ENCODE measurements at regions not wholly inside any gene's neighbourhood (a gene's known extent, or its start where the extent isn't known, plus 50 kb on each side); places are given as distances from the start of the nearest gene placed in this dataset.
A peak's percentile ranks its signal among the peaks of the same experiment; 100 is the strongest.

DNA sequence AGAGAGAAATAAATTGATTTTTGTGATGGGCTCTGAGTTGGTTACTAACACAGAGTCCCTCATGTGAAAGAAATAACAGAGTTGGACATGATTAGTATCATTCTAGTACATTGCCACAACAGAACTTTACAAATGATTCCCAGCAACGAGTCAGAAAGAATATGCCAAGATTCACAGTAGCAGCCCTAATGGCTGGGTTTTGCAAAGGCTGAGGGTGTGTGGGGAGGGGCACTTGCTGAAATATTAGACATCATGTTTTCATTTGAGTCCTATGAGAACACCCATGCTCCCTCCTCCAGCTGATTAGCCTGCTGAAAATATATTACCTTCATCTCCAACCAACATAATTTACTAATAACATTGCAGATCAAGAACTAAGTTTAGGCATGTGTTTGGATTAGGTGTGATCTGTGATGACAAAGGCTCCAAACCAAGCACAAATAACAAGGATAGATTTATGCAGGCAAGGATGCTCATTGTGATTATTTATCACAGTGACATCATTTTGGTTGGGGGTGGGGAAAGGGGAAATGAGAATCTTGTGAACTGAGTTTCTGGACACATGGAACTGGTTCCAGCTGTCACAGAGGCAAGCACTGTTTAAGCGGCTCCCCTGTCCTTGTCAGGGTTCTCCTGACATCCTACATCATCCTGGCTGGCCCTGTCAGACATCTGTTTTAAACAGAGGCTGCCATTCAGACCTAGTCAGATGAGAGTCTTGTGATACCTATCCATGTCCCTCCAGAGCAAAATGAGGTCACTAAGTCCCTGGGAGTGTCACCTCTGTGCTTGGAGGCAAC lies 205.8 kb upstream of the NCKAP5 start:
- DNase-seq = no peak

DNA sequence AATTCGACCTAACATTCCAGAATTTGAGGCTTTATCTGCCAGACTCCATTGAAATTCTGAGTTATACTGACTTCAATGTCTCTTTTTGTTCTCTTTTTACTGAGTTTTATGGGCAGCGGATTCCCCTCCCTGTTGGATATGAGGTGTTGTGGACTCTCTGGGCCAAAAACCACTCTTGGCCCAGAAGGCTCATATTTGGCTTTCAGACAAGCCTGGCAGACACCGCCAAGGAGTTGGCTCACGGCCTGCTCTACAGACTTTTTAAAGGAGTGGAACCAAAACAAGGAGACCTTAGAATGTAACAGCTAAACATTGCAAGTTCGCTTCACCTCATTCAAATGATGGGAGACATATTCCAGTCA lies 206.4 kb upstream of the NCKAP5 start:
- DNase-seq = no peak

DNA sequence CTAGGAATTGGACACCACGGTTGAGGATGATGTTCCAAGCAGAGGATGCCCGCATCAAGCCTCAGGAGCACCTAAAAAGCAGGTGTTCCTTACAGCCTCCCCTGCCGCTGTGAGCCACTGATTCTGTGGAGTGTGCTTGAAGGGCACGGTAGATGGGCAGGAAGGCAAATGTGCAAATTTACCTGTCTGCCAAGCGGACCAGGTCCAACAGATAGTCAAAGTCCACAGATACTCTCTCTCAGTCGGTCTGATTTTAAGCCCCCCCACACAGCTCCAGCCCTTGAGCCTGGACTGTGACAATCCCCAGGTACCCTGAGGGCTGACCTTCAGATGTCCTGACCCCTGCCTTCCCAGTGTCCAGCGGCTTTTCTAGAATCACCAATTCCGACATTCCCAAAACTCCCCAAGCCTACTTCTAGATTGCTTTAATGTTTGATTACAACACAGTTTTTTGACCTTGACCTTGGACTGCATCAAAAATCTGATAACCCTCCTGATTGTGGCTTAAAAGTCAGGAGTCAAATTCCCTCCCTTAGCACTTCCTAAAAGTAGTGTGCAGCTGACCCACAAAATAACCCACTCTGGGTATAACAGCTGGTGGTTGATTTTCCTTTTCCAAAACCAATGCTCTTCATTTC lies 208.8 kb upstream of the NCKAP5 start:
- DNase-seq = no peak

DNA sequence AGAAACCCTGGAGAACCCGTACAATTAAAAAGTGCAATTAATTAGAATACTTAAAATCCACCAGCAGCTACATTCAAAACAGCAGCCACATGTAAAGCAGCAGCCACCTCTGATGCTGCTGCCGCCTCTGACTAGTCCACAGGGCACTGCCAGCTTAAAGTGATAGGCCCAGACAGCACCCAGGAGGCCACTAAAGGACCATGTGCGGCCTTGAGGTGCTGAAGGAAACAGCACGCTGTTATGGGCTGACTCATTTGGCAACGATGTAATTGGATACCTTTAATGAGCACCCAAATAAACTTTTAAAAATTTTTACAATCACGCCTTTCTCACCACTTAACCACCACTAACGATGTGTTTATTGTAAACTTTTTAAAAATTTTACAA lies 209.3 kb upstream of the NCKAP5 start:
- no peak for DNase-seq

DNA sequence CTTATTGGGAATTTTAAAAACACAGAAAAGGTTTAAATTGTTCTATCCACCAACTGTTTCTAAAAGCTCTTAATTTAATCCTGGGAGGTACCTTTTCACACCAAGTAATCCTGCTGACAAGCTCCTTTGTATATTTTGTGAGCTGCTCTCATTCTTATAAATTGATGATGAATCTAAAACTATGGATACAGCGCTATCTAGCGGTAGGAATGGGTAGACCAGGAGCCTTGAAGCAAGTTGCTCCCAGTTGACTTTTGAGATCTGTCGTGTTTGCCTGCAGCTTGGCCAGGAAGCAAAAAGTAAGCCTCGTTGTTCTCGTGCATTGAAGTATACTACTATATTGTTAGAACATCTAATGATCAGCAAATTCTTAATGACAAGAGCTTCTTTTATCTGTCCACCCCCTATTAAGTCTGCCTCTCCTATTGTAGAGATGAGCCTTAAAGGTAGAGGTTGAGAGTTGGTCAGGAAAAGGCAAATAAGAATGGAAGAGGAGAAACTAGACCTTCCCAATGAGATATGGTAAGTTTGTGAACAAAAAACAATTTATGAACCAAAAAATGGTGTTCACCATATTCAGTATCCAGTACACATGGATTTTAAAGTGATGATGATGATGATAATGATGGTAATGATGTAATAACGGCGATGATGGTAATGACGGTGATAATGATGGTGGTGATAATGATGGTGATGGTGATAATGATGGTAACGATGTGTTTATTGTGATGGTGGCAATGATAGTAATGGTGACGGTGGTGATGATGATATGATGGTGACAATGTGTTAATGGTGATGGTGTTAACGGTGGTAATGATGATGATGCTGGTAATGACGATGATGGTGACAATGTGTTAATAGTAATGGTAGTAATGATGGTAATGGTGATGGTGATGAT lies 212.1 kb upstream of the NCKAP5 start:
- DNase-seq = peak; percentile 70

DNA sequence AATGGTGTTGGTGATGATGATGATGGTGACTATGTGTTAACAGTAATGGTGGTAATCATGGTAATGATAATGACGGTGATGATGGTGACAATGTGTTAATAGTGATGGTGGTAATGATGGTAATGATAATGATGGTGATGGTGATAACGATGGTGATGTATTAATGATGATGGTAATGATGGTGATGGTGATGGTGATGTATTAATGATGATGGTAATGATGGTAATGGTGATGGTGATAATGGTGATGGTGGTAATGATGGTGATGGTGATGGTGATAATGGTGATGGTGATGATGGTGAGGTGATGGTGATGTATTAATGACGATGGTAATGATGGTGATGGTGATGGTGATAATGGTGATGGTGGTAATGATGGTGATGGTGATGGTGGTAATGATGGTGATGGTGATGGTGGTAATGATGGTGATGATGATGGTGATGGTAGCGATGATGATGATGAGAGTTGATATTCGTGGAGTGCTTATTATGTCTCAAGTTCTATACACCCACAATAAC lies 212.8 kb upstream of the NCKAP5 start:
- DNase-seq = no peak

DNA sequence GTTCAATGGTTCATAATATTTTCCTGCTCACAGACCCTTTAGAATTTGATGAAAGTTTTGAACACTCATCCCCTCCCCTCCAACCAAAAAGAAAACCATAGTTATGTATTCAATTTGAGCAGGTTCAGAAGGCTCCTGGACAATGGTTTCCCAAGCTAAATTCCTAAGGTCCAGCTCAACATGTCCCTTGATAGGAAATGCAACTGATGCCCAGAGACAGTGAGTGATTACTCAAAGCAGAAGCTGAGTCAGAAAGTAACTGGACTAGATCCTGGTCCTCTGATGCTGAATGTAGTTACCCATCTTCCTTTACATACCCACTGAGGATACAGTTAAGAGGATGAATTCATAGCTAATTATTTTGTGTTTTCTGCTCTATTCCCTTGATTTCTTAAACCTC lies 218.9 kb upstream of the NCKAP5 start:
- DNase-seq = no peak

DNA sequence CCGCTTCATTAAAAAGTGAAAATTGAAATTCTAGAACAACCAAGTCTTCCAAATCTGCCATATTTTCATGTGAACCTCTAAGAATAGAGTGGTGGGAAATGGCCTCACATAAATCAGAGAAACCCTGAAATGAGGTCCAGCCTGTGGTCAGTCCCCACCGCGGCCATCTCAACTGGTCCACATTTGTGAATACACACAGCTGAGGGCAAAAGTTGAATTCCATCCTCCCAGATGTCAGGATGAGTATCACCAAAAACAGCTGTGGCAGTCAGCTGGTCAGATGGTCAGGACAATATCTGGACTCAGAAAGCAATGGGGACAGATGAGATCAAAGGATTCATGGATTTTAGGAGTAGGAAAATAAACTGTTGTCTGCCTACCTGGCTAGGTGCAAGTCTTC lies 219.4 kb upstream of the NCKAP5 start:
- no peak for DNase-seq

DNA sequence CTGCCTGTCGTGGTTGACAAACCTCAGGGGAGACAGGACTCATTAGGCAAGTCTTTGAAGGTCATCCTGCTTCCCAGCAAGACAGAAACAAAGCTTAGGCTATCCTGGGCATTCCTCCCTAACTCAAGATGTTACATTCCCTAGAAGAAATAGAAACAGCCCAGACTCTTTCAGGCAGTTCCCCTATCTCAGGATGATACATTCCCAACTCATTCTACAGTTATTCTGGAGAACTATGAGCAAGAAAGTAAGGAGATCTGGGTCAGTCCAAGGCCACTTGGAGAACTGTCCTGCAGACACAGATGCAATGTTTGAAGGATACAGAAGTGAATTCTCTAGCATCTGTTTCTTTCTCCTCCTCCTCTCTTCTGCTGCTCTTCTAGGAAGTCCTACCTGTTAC lies 220.1 kb upstream of the NCKAP5 start:
- DNase-seq = no peak

DNA sequence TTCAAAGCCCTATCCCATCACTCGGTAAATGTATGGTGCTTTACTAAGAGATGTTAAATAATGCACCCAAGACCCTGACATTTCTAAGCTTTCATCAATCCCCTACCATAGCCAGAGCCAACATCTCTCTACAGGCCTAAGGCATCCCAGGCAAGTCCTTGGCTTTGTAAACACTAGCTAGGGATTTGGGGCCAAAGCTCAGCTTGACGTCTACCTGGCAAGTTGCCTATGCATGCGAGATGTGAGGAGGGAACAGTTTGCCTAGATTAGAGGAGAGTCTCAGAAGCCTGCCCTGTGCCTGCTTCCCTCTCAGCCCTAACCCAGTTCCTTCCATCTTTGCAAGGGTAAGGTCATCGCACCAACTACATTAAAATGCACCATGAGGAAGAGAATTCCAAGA lies 221.5 kb upstream of the NCKAP5 start:
- no peak for DNase-seq

DNA sequence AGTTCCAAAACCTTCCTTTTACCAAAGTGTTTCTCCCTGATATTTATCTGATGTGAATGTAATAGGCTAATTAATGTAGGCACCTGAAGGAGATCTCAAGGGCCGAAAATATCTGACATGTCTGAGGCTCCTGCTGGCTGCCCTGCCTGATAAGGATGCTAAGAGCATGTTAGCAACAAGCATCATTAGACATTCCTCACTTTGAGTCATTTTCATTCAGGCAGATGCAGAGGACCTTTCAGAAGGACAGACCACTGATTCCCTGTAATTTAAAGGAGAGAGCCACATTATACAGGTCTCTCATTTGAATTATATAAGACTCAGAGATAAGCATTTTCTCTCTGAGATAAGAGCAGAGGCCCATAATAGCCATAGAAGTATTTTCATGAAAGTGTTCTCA lies 222.4 kb upstream of the NCKAP5 start:
- no peak for DNase-seq

DNA sequence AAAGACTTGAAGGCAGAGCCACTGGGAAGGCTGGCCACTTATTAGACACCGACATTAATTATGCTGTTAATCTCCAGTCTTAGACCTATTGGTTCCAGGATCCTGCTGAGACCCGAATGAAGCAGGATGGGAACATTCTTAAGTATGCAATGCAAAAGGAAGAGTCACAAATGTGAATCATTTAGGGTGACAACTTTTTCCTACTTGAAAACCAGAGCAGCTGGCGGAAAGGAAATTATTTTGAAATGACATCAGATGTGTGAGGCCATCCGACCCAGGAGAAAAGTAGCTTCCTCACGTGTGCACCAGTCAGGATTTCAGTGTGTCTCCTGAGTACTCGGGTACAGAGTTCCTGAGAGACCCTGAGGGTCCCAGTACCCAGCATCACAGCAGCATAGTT lies 222.9 kb upstream of the NCKAP5 start:
- DNase-seq = no peak

DNA sequence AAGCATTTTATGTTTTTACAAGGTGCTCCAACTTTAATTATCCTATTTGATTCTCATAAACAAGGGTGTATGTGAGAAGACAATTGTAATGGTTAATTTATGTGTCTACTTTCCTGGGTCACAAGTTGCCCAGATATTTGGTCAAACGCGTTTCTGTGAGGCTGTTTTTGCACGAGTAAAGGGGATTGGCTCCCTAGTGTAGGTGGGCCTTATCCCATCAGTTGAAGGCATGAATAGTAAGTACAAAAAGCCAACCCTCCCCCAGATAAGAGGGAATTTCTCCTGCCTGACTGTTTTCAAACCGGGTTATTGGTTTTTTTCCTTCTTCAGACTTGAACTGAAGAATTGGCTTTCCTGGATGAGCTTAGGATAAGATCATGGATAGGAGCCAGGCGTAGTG lies 224.0 kb upstream of the NCKAP5 start:
- DNase-seq = no peak

DNA sequence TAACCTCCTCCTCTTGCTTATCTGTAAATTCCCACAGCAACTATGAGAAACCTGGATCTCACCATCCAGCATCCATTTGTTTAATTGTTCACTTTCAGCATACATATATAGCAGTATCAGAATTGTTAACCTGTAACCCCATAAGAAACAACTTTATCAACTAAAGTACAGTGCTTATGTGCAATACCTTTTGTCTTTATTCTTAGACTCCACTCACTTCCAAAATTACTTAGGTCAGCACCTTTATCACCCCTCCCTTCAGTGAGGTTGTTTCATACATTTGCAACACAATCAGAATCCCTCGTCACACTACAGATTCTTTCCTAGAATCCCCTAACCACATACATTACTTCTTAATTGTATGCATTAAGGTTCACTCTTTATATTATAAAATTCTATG lies 225.9 kb upstream of the NCKAP5 start:
- DNase-seq = no peak

DNA sequence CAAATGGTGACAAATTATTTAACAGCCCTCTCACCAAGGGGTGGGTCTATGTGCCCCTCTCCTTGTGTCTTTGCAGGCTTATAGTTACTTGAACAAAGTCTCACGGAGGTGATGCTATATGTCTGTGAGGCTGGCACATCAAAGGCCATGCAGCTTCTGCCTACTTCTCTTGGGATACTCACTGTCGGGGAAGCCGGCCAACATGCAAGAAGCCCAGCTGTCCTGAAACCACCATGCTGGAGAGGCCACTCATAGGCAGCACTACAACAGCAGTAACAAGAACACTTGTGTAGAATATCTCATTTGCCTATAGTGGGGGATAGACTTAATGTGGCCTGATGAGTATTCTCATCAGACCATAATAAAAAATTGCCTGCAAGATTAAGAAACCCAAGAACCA lies 233.7 kb upstream of the NCKAP5 start:
- no peak for DNase-seq

DNA sequence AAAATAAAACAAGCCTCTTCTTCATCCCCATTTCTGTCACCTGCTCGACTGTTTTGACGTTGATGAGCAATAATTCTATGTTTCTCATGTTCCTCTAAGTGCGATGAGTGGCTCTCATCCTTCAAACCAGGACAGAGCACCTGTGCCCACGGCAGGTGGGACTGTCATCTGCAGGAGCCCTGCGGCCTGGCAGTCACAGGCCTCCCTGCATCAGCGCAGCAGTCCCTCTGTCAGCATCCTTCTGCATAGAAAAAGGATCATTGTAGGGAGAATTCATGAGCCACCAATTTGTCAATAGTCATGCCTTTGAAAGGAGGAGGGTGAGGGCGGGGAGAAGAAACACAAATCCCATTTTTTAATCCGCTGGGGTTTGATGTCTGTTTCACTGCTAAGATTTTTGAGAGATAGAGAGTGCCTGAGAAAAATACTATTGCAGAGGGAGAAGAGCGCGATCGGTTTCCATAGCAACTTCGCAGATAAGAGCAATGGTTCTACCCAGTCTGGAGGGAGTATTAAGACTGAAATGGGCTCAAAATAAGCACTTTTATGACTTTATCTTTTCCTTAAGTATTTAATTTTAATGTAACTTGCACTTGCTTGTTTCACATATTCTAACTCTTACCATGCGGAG lies 234.3 kb upstream of the NCKAP5 start:
- no peak for DNase-seq

DNA sequence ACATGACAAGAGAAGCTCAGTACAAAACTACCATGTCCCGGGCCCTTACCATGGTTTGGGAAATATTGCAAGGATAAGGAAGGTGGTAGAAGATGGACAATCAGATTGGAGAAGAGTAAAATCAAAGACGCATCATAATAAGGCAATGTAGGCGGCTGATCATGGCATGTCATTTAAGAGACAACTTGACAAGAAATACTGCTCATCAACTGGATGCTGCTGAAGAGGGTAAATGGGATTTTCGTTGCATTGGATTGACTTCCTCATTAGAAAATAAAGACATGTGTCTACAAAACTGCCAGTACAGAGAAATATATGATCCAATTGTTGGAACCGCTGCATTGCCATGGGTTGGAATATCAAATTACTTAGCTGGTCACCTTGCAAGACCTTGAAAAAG lies 238.3 kb upstream of the NCKAP5 start:
- no peak for DNase-seq

DNA sequence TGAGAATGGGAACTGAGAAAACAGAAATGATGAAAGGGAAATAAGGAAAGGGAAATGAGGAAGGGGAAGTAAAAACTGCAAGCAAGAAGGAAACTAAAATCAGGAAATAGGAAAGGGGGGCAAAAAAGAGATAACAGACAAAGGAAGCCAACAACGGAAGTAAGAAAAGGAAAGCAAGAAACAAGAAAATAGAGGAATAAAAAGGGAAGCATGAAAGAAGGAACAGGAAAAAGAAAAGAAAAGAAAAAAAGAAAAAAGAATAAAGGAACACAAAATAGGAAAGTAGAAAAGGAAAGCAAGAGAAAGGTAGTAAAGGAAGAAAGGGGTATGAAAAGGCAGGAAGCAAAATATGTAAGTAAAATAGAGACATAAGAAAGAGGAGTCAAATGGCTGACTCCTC lies 241.2 kb upstream of the NCKAP5 start:
- DNase-seq = no peak

DNA sequence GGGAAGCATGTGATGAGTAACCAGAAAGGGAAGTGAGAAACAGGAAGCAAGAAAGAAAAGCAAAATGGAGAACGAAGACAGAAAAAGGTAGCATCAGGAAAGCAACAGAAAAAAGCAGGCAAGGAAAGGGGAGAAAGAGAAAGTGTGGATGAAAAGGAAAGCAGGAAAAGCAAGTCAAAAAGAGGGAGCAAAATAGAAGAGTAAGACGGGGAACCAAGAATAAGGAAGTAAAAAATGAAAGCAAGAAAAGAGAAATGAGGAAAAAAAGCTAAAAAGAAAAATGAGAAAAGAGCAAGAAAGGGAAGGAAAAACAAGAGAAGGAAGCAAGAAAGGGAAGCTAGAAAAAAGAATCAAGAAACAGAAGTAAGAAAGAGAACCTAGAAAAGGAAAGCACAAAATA lies 242.3 kb upstream of the NCKAP5 start:
- DNase-seq = no peak

DNA sequence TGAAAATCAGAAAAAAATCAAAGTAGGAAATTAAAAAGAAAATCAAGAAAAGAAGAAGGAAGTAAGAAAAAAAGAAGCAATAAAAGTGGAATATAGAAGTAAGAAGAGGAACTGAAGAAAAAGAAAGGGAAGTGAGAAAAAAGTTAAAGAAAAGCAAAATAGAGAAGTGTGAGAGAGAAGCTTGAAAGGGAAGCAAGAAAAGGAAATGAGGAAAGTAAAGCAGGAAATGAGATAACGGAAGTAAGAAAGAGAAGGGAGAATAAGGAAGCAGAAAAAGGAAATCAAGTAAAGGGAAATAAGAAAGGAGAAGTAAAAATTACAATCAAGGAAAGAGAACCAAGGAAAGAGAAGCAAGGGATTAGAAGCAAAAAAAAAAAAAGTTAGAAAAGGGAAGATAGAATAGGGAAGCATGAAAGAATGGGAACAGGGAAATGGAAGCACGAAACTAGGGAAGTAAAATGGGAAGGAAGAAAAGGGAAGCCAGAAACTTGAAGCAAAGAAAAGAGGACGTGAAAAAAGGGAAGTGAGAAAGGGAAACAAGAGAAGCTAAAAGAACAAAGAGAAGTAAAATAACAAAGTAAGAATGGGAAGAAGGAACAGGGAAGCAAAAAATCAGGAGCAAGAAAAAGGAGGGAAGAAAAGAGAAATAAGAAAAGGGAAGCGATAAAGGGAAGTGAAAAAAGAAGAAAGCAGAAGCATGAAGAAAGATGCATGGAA lies 243.3 kb upstream of the NCKAP5 start:
- DNase-seq = no peak

DNA sequence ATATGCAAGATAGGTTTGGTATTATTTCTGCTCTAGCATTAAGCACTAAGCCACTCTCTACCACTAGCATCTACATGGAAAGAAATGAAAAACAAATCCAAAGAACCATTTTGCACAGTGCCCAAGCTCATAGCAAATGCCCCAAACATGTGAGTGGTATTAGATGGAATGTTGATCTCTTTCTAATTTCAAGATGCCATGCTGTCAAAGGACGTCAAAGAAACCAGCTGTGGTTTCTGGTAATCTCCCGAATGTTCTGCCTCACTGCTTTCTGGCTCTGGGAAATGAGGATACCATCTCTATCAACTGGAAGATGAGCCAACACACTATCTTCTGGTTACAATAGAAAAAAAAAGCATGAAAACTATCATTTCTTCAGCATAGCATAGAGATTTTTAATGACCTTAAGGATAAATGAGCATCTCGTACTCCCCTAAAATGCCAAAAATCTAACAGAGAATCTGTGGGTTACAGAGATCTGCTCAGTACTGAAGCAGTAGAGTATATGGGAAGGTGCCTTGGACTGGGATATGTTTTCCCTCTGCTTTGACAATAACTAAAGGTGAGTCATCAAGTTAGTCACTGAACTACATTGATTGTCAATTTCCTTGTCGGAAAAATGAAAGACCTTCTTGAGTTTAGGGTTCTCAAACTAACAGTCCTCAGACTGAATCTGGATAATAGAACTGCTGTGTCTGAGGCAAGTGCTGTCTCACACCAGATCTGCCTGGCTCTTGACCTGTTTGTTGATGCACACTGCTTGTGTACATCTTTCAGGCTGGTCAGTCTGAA lies 244.8 kb upstream of the NCKAP5 start:
- no peak for DNase-seq

DNA sequence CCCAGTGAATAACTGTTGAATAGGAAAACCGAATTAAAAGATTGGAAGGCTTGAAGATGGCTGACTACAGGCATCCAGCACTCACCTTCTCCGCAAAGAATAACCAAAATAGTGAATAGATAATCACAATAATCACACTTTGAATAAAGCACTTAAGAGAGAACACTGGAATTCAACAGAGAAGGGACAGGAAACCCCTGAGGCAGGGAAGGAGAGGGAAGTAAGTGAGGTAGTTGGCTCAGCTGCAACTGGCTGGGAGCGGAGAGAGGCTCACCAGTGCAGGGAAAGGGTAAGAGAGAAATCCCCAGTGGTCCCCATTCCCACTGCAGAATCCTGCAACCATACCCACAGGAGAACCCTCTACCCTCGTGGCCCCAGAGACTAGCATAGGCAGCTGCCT lies 246.6 kb upstream of the NCKAP5 start:
- no peak for DNase-seq
